AG09319 (cell line): ENCODE measurements at regions not wholly inside any gene's neighbourhood (a gene's known extent, or its start where the extent isn't known, plus 50 kb on each side); places are given as distances from the start of the nearest gene placed in this dataset.
"Not testable (repeated sequence)": the region's sequence is repeated elsewhere in the genome, so short reads cannot be mapped to it uniquely, and the experiment has no call there.

Experiments
- DNase-seq: peaks from one replicate; pipeline ENCODE4 v3.0.0-alpha.2; 2010; ENCODE audit warnings: low read depth; ENCODE audit errors: extremely low read depth
- CTCF ChIP-seq: IDR thresholded peaks from 2 replicates; pipeline ENCODE4 v1.5.1; 2011; ENCODE audit warnings: low read depth, mild to moderate bottlenecking, inconsistent platforms, low read length, moderate library complexity

GRCh38 chr1:238443687-238444086 lies 553.0 kb upstream of the ZP4 start:
- no peak for TF ChIP-seq CTCF
- no peak for DNase-seq

GRCh38 chr1:238439511-238439910 lies 548.8 kb upstream of the ZP4 start:
- DNase-seq = no peak

GRCh38 chr1:238438311-238439270 lies 547.9 kb upstream of the ZP4 start:
- no peak for TF ChIP-seq CTCF

More at GRCh38 chr1:238439511-238439910, 548.8 kb upstream of the ZP4 start:
- no peak for TF ChIP-seq CTCF

GRCh38 chr1:238429703-238430102 lies 539.0 kb upstream of the ZP4 start:
- not testable (repeated sequence) for DNase-seq

More at GRCh38 chr1:238438311-238439270, 547.9 kb upstream of the ZP4 start:
- DNase-seq = no peak

GRCh38 chr1:238419209-238419608 lies 528.5 kb upstream of the ZP4 start:
- no peak for DNase-seq
- no peak for TF ChIP-seq CTCF

- peak; percentile 12 for DNase-seq
- no peak for TF ChIP-seq CTCF
These were observed 519.2 kb upstream of the ZP4 start for GRCh38 chr1:238409932-238410331.

GRCh38 chr1:238409191-238409850 lies 518.6 kb upstream of the ZP4 start:
- peak; percentile 19 for DNase-seq

More at GRCh38 chr1:238409191-238409850, 518.6 kb upstream of the ZP4 start:
- TF ChIP-seq CTCF = no peak
